ENCODE measurements at regions not wholly inside any gene's neighbourhood (a gene's known extent, or its start where the extent isn't known, plus 50 kb on each side); places are given as distances from the start of the nearest gene placed in this dataset.

- TF ChIP-seq CTCF (optimal IDR thresholded peaks at IDR 0.05 in 1 of 3, IDR thresholded peaks at IDR 0.05 in 1 of 3, conservative IDR thresholded peaks at IDR 0.05 in 1 of 3; ENCODE audit: extremely low read depth in 1 of 3, insufficient read depth in 2 of 3, low read length in 3 of 3) (no peak), EZH2 (IDR thresholded peaks at IDR 0.05; ENCODE audit: low read length) (no peak)
Measured at GRCh38 chr16:85436636-85437165, 176.4 kb upstream of the GSE1 start.
